ENCODE measurements at regions not wholly inside any gene's neighbourhood (a gene's known extent, or its start where the extent isn't known, plus 50 kb on each side); places are given as distances from the start of the nearest gene placed in this dataset.
"Not testable (repeated sequence)": the region's sequence is repeated elsewhere in the genome, so short reads cannot be mapped to it uniquely, and the experiment has no call there.

- Histone ChIP-seq H3K27me3 (ENCODE audit: insufficient read depth, low read length) (no peaks in the 10 kb centered on the region), H3K4me3 (ENCODE audit: low read length) (no peak overlapping the region), H3K36me3 (ENCODE audit: insufficient read depth, low read depth, low read length) (no peaks in the 10 kb centered on the region), H3K9me3 (ENCODE audit: insufficient read depth, low read depth, low read length) (no peaks in the 10 kb centered on the region), H3K27ac (ENCODE audit: low read length) (no peak overlapping the region), H3K9ac (ENCODE audit: low read depth, low read length) (no peak overlapping the region), H3K4me1 (ENCODE audit: insufficient read depth, low read length) (peaks cover 7% of the 10 kb centered on the region; the same call in 1 of the 2 replicates)
These were observed 1078.8 kb downstream of the TAF11L14 start for GRCh38 chr5:18712936-18713485.

GRCh38 chr5:18720002-18720401 lies 1085.7 kb downstream of the TAF11L14 start:
- no peak overlapping the region for H3K9ac ChIP-seq (ENCODE audit: low read depth, low read length)
- H3K9me3 ChIP-seq (ENCODE audit: insufficient read depth, low read depth, low read length) = no peaks in the 10 kb centered on the region
- no peaks in the 10 kb centered on the region; the same call in 1 of the 2 replicates for H3K4me1 ChIP-seq (ENCODE audit: insufficient read depth, low read length)
- H3K4me3 ChIP-seq (ENCODE audit: low read length) = no peak overlapping the region
- no peaks in the 10 kb centered on the region for H3K36me3 ChIP-seq (ENCODE audit: insufficient read depth, low read depth, low read length)
- H3K27ac ChIP-seq (ENCODE audit: low read length) = no peak overlapping the region
- no peaks in the 10 kb centered on the region for H3K27me3 ChIP-seq (ENCODE audit: insufficient read depth, low read length)

- no peaks in the 10 kb centered on the region for H3K27me3 ChIP-seq (ENCODE audit: insufficient read depth, low read length)
- peaks cover 31% of the 10 kb centered on the region for H3K4me1 ChIP-seq (ENCODE audit: insufficient read depth, low read length)
- 0 out of 2 replicates have a peak, but pooled peaks cover 3% of the 10 kb centered on the region for H3K9me3 ChIP-seq (ENCODE audit: insufficient read depth, low read depth, low read length)
- no peak overlapping the region for H3K27ac ChIP-seq (ENCODE audit: low read length)
- no peak overlapping the region for H3K9ac ChIP-seq (ENCODE audit: low read depth, low read length)
- H3K36me3 ChIP-seq (ENCODE audit: insufficient read depth, low read depth, low read length) = 0 out of 2 replicates have a peak, but pooled peaks cover 5% of the 10 kb centered on the region
- no peak overlapping the region for H3K4me3 ChIP-seq (ENCODE audit: low read length)
These were observed 1098.6 kb downstream of the TAF11L14 start for GRCh38 chr5:18732556-18733479.

GRCh38 chr5:18736051-18736398 lies 1101.8 kb downstream of the TAF11L14 start:
- H3K36me3 ChIP-seq (ENCODE audit: insufficient read depth, low read depth, low read length) = 0 out of 2 replicates have a peak, but pooled peaks cover 5% of the 10 kb centered on the region
- H3K27me3 ChIP-seq (ENCODE audit: insufficient read depth, low read length) = no peaks in the 10 kb centered on the region
- H3K27ac ChIP-seq (ENCODE audit: low read length) = no peak overlapping the region
- H3K9me3 ChIP-seq (ENCODE audit: insufficient read depth, low read depth, low read length) = 0 out of 2 replicates have a peak, but pooled peaks cover 3% of the 10 kb centered on the region
- H3K9ac ChIP-seq (ENCODE audit: low read depth, low read length) = no peak overlapping the region
- peak overlapping the region; percentile 30; the same call in 1 of the 2 replicates for H3K4me3 ChIP-seq (ENCODE audit: low read length)
- peaks cover 31% of the 10 kb centered on the region for H3K4me1 ChIP-seq (ENCODE audit: insufficient read depth, low read length)

GRCh38 chr5:18736736-18737135 lies 1102.5 kb downstream of the TAF11L14 start:
- H3K4me1 ChIP-seq (ENCODE audit: insufficient read depth, low read length) = peaks cover 31% of the 10 kb centered on the region
- peak overlapping the region; percentile 30; the same call in 1 of the 2 replicates for H3K4me3 ChIP-seq (ENCODE audit: low read length)
- not testable (repeated sequence) for H3K27ac ChIP-seq (ENCODE audit: low read length); H3K36me3 ChIP-seq (ENCODE audit: insufficient read depth, low read depth, low read length); H3K9me3 ChIP-seq (ENCODE audit: insufficient read depth, low read depth, low read length); H3K27me3 ChIP-seq (ENCODE audit: insufficient read depth, low read length)
- peak overlapping the region; percentile 45; the same call in 1 of the 2 replicates for H3K9ac ChIP-seq (ENCODE audit: low read depth, low read length)

- Histone ChIP-seq H3K27ac (ENCODE audit: low read length) (no peak overlapping the region), H3K9me3 (ENCODE audit: insufficient read depth, low read depth, low read length) (no peaks in the 10 kb centered on the region; the same call in 1 of the 2 replicates), H3K4me1 (ENCODE audit: insufficient read depth, low read length) (peaks cover 14% of the 10 kb centered on the region; the same call in 1 of the 2 replicates), H3K4me3 (ENCODE audit: low read length) (no peak overlapping the region), H3K27me3 (ENCODE audit: insufficient read depth, low read length) (no peaks in the 10 kb centered on the region), H3K36me3 (ENCODE audit: insufficient read depth, low read depth, low read length) (no peaks in the 10 kb centered on the region), H3K9ac (ENCODE audit: low read depth, low read length) (no peak overlapping the region)
These were observed 1106.0 kb downstream of the TAF11L14 start for GRCh38 chr5:18740301-18740700.

GRCh38 chr5:18742830-18743229 lies 1108.6 kb downstream of the TAF11L14 start:
- peaks cover 1% of the 10 kb centered on the region; the same call in 1 of the 2 replicates for H3K9me3 ChIP-seq (ENCODE audit: insufficient read depth, low read depth, low read length)
- no peak overlapping the region for H3K27ac ChIP-seq (ENCODE audit: low read length)
- no peaks in the 10 kb centered on the region for H3K27me3 ChIP-seq (ENCODE audit: insufficient read depth, low read length)
- no peaks in the 10 kb centered on the region for H3K36me3 ChIP-seq (ENCODE audit: insufficient read depth, low read depth, low read length)
- H3K9ac ChIP-seq (ENCODE audit: low read depth, low read length) = no peak overlapping the region
- H3K4me3 ChIP-seq (ENCODE audit: low read length) = no peak overlapping the region
- H3K4me1 ChIP-seq (ENCODE audit: insufficient read depth, low read length) = no peaks in the 10 kb centered on the region

- Histone ChIP-seq H3K9ac (ENCODE audit: low read depth, low read length) (no peak overlapping the region), H3K4me3 (ENCODE audit: low read length) (no peak overlapping the region), H3K27me3 (ENCODE audit: insufficient read depth, low read length) (no peaks in the 10 kb centered on the region), H3K36me3 (ENCODE audit: insufficient read depth, low read depth, low read length) (no peaks in the 10 kb centered on the region), H3K27ac (ENCODE audit: low read length) (no peak overlapping the region), H3K9me3 (ENCODE audit: insufficient read depth, low read depth, low read length) (peaks cover 3% of the 10 kb centered on the region), H3K4me1 (ENCODE audit: insufficient read depth, low read length) (no peaks in the 10 kb centered on the region)
These were observed 1110.2 kb downstream of the TAF11L14 start for GRCh38 chr5:18744441-18744840.

- no peaks in the 10 kb centered on the region for H3K36me3 ChIP-seq (ENCODE audit: insufficient read depth, low read depth, low read length)
- H3K27ac ChIP-seq (ENCODE audit: low read length) = no peak overlapping the region
- H3K4me3 ChIP-seq (ENCODE audit: low read length) = no peak overlapping the region
- no peaks in the 10 kb centered on the region for H3K27me3 ChIP-seq (ENCODE audit: insufficient read depth, low read length)
- H3K4me1 ChIP-seq (ENCODE audit: insufficient read depth, low read length) = no peaks in the 10 kb centered on the region
- H3K9me3 ChIP-seq (ENCODE audit: insufficient read depth, low read depth, low read length) = peaks cover 3% of the 10 kb centered on the region
- H3K9ac ChIP-seq (ENCODE audit: low read depth, low read length) = no peak overlapping the region
These were observed 1111.1 kb downstream of the TAF11L14 start for GRCh38 chr5:18745042-18745987.

- peaks cover 3% of the 10 kb centered on the region for H3K9me3 ChIP-seq (ENCODE audit: insufficient read depth, low read depth, low read length)
- no peaks in the 10 kb centered on the region for H3K27me3 ChIP-seq (ENCODE audit: insufficient read depth, low read length)
- no peak overlapping the region for H3K4me3 ChIP-seq (ENCODE audit: low read length)
- no peaks in the 10 kb centered on the region for H3K36me3 ChIP-seq (ENCODE audit: insufficient read depth, low read depth, low read length)
- no peak overlapping the region for H3K9ac ChIP-seq (ENCODE audit: low read depth, low read length)
- H3K4me1 ChIP-seq (ENCODE audit: insufficient read depth, low read length) = no peaks in the 10 kb centered on the region
- no peak overlapping the region for H3K27ac ChIP-seq (ENCODE audit: low read length)
These were observed 1111.8 kb downstream of the TAF11L14 start for GRCh38 chr5:18745988-18746615.

- Histone ChIP-seq H3K36me3 (ENCODE audit: insufficient read depth, low read depth, low read length) (no peaks in the 10 kb centered on the region), H3K9ac (ENCODE audit: low read depth, low read length) (no peak overlapping the region), H3K27ac (ENCODE audit: low read length) (no peak overlapping the region), H3K4me3 (ENCODE audit: low read length) (no peak overlapping the region), H3K9me3 (ENCODE audit: insufficient read depth, low read depth, low read length) (peaks cover 3% of the 10 kb centered on the region), H3K4me1 (ENCODE audit: insufficient read depth, low read length) (no peaks in the 10 kb centered on the region), H3K27me3 (ENCODE audit: insufficient read depth, low read length) (no peaks in the 10 kb centered on the region)
These were observed 1115.5 kb downstream of the TAF11L14 start for GRCh38 chr5:18749763-18750162.

Measured in iPS-20b (cell line).